Epithelial cell of proximal tubule (primary cell): ENCODE measurements at regions not wholly inside any gene's neighbourhood (a gene's known extent, or its start where the extent isn't known, plus 50 kb on each side); places are given as distances from the start of the nearest gene placed in this dataset.

Experiments used
- DNase-seq: peaks from one replicate; pipeline ENCODE4 v3.0.0-alpha.2; 2011; ENCODE audit warnings: low read depth
- H3K4me3 ChIP-seq: 2 replicates; pipeline ENCODE4 v1.5.1; 2011; ENCODE audit warnings: low read depth, mild to moderate bottlenecking, low read length
- TF ChIP-seq, protein P1 (sequence below): conservative IDR thresholded peaks from 2 replicates; pipeline ENCODE4 v1.5.1; 2012; ENCODE audit warnings: low read depth, mild to moderate bottlenecking, low read length

DNA sequence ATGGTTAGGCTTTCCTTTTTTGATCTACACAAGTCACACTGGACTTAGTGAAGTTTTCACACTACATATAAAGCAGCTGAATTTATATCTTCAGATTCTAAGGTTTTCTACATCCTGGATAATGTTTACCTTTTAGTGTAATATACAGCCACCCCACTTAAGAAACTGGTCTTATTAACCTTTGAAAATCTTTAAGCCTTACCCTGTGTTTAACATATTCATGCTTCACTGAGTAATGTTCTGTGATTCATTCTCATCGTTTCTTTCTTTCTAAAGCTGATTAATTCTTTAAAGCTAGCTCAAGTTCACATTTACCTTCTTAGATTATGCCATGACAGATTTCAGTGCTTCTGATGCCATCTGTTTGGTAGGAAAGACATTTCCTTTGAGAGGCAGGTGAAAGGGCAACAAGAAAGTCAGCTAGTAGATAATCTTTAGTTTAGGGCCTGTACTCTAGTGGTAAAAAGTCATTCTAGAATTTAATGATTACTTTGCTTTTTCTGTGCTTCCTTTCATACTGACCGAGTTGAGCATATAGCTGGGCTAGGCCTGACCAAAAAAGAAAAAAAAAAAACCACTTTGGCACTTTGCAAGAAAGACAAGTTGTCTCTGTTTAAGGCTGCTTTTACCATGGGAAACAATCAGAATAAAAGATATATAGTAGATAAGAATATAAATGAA, 690.9 kb upstream of the FBXO33 start:
- TF ChIP-seq, protein P1, sequence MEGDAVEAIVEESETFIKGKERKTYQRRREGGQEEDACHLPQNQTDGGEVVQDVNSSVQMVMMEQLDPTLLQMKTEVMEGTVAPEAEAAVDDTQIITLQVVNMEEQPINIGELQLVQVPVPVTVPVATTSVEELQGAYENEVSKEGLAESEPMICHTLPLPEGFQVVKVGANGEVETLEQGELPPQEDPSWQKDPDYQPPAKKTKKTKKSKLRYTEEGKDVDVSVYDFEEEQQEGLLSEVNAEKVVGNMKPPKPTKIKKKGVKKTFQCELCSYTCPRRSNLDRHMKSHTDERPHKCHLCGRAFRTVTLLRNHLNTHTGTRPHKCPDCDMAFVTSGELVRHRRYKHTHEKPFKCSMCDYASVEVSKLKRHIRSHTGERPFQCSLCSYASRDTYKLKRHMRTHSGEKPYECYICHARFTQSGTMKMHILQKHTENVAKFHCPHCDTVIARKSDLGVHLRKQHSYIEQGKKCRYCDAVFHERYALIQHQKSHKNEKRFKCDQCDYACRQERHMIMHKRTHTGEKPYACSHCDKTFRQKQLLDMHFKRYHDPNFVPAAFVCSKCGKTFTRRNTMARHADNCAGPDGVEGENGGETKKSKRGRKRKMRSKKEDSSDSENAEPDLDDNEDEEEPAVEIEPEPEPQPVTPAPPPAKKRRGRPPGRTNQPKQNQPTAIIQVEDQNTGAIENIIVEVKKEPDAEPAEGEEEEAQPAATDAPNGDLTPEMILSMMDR, result no peak
- no peak for DNase-seq

DNA sequence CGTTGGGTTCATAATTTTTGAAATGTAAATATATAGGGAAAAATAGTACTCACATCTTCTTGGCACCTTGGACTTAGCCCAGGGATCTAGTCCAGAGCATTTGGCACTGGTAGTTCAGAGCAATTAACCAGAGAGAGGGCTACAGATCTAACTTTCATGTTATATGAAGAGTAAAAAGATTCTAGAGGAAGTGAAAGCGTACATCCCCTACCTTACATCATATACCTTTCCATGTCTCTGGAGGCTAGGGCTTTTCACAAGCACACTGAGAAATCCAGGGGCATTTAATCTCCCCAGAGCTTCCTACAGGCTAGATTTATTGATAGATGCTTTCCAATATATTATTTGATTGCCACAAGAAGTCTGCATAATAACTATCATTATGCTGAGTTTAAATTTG, 687.5 kb upstream of the FBXO33 start:
- H3K4me3 ChIP-seq, result no peak overlapping the region
- TF ChIP-seq, protein P1, result no peak
- DNase-seq, result no peak

More for the DNA sequence above, 690.9 kb upstream of the FBXO33 start:
- no peak overlapping the region for H3K4me3 ChIP-seq

DNA sequence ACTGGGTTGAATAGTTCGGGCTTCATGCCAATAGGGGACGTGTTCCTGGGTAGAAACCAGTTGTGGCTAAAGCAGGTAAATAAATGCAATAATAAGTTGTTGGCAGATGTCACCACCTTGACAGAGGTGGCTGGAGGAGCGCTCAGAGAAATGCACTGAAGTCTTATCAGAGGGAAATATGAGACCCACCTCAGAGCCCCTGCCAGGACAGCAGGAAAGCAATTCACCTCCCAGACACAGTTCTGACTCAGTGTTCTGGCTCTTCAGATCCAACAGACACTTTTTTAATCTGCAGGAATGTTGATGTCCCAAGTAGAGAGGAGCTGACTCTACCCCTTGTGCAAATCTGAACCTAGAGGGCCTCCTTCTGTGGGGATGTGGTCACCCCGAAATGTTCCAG, 687.1 kb upstream of the FBXO33 start:
- TF ChIP-seq, protein P1, result no peak
- H3K4me3 ChIP-seq, result no peak overlapping the region
- DNase-seq, result no peak

DNA sequence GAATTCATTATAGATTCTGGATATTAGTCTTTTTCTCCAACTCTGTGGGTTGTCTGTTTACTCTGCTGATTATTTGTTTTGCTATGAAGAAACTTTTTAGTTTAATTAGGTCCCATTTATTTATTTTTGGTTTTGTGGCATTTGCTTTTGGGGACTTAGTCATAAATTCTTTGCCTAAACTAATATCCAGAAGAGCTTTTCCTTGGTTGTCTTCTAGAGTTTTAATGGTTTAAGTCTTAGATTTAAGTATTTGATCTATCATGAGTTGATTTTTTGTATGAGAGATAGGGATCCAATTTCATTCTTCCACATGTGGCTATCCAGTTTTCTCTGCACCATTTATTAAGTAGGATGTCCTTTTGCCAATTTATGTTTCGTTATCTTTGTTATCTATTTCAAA, 683.4 kb upstream of the FBXO33 start:
- H3K4me3 ChIP-seq, result no peak overlapping the region
- no peak for DNase-seq
- TF ChIP-seq, protein P1, result no peak

DNA sequence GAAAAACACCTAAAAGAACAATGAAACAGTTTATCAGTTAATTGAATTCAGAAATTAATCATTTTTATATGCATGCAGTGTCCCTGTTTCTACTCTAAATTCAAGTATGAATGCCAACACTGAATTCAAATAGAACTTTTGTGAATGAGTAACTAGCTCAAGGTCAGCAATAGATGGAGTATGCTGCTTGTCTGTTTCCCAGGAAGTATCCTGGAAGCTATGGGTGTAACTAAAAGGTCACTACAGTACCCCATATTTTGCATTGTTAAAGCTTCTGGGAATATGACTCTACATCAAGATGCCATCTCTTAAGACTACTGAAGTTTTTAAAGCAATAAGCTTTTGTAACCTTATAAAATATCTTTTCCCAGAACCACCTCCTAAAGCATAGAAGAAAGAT, 681.4 kb upstream of the FBXO33 start:
- DNase-seq, result no peak
- no peak overlapping the region for H3K4me3 ChIP-seq
- TF ChIP-seq, protein P1, result no peak

DNA sequence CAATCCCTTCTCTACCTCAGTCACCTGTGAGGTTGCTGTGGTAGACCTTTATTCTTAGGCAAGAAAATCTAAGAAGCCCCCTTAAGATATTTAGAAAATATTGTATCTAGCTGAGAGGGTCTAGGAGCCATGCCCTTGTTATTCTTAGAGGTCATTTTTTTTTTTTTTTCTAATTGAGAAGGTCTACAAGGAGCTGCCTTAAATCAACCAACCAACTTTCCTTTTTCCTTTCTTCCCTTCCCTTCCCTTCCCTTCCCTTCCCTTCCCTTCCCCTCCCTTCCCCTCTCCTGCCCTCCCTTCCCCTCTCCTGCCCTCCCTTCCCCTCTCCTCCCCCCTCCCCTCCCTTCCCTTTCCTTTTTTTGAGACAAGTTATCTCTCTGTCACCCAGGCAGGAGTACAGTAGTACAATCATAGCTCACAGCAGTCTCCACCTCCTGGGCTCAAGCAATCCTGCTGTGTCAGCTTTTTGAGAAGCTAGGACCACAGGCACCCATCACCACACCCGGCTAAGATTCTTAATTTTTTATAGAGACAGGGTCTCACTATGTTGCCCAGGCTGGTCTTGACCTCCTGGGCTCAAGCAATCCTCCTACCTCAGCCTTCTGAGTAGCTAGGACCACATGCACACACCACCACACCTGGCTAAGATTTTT, 668.4 kb upstream of the FBXO33 start:
- H3K4me3 ChIP-seq, result no peak overlapping the region
- no peak for DNase-seq
- TF ChIP-seq, protein P1, result no peak

DNA sequence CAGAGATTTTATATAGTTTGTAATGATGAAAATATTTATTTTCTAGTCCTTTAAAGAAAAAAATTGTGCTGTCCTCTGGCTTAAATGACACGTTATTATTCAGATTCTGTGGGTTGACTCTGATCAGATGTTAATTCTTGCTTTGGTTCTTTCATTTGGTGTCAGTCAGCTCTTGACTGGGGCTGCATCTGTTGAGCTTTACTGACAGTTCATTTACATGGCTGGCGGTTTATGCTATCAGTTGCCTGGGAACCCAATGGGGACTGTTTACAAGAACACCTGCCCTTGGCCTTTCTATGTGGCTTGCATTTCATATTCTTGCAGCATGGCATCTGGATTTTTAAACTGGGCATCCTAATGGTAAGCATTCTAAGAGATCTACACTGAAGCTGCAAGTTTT, 667.1 kb upstream of the FBXO33 start:
- H3K4me3 ChIP-seq, result no peak overlapping the region
- no peak for DNase-seq
- TF ChIP-seq, protein P1, result no peak
